ENCODE measurements at regions not wholly inside any gene's neighbourhood (a gene's known extent, or its start where the extent isn't known, plus 50 kb on each side); places are given as distances from the start of the nearest gene placed in this dataset.

- H3K79me2 ChIP-seq (replicated peaks; ENCODE audit: insufficient read depth) = no peaks in the 10 kb centered on the region
- Mint-ChIP-seq H3K27me3 (ENCODE audit: insufficient read depth, low read depth, poor library complexity) (peaks cover 11% of the 10 kb centered on the region), H3K27ac (no peak overlapping the region), H3K4me3 (no peak overlapping the region), H3K9me3 (peaks cover 6% of the 10 kb centered on the region; the same call in 2 of the 3 replicates), H3K4me1 (peaks cover 15% of the 10 kb centered on the region), H3K36me3 (ENCODE audit: low read depth) (peaks cover 5% of the 10 kb centered on the region; the same call in 1 of the 3 replicates)
- no peak overlapping the region for H2AFZ ChIP-seq
- TF ChIP-seq CREB1 (CRISPR knock-in tag; IDR thresholded peaks at IDR 0.05; ENCODE audit: low read depth) = no peak
- no peaks in the 10 kb centered on the region for H3K9me2 ChIP-seq (ENCODE audit: insufficient read depth)
- H3F3A ChIP-seq (replicated peaks; ENCODE audit: low read depth) = no peaks in the 10 kb centered on the region
- no peaks in the 10 kb centered on the region; the same call in 1 of the 2 replicates for H4K20me1 ChIP-seq (replicated peaks; ENCODE audit: insufficient read depth)
- no peak overlapping the region for H3K4me2 ChIP-seq
- DNase-seq (ENCODE audit: low spot score) = no peak
- no peak for ATAC-seq
- peaks cover 1% of the 10 kb centered on the region for H3K4me1 ChIP-seq (ENCODE audit: insufficient read depth)
- H3K4me3 ChIP-seq = no peak overlapping the region
- no peak overlapping the region for H3K27ac ChIP-seq (ENCODE audit: low read depth)
- no peaks in the 10 kb centered on the region for H3K27me3 ChIP-seq (ENCODE audit: insufficient read depth)
- no peaks in the 10 kb centered on the region for H3K36me3 ChIP-seq (ENCODE audit: insufficient read depth)
Measured at GRCh38 chr12:31230004-31230403, 95.9 kb downstream of the SINHCAF start.

Measured in GM23338 (cell line).